IMR-90 (cell line): ENCODE measurements at regions not wholly inside any gene's neighbourhood (a gene's known extent, or its start where the extent isn't known, plus 50 kb on each side); places are given as distances from the start of the nearest gene placed in this dataset.

Experiments
- ATAC-seq: fragments of 200-7000 bp; cut with Tn5 transposase; 2 replicates; pipeline ENCODE4 v1.9.1; 2020; ENCODE audit warnings: low read depth, mild to moderate bottlenecking, moderate library complexity
- BruUV-seq: library from RNA; stranded (reverse); fragments of 400-500 nt; replicated peaks from 2 replicates; lab custom pipeline; 2021; lab: Mats Ljungman, UMichigan
- CTCF ChIA-PET: fragments of 300-600 bp; formaldehyde crosslinking; extraction: SDS; loops from one replicate; lab custom pipeline; 2021; ENCODE audit warnings: antibody characterized with exemption; lab: Yijun Ruan, JAX
- POLR2A ChIA-PET: fragments of 300-600 bp; sonication (Branson Sonifier 250); formaldehyde crosslinking; loops from one replicate; lab custom pipeline; 2022; ENCODE audit warnings: antibody characterized with exemption; ENCODE audit not compliant: unreplicated experiment; lab: Charles Lee
- DNase-seq: peaks from one replicate; pipeline ENCODE4 v3.0.0; 2013
- H2AFZ ChIP-seq: replicated peaks from 2 replicates; pipeline ENCODE3; 2013; ENCODE audit warnings: low read length, mild to moderate bottlenecking; ENCODE audit not compliant: poor library complexity
- H2AK5ac ChIP-seq: 2 replicates; pipeline ENCODE4 v1.6.1; 2013; ENCODE audit warnings: low read depth, low read length, inconsistent platforms
- H2AK9ac ChIP-seq: replicated peaks from 2 replicates; pipeline ENCODE3; 2013; ENCODE audit warnings: mild to moderate bottlenecking, low read depth, low read length, moderate library complexity; ENCODE audit not compliant: poor library complexity
- H2BK120ac ChIP-seq: 2 replicates; pipeline ENCODE4 v1.6.1; 2013; ENCODE audit warnings: low read depth, low read length, inconsistent platforms
- H2BK15ac ChIP-seq: 3 replicates; pipeline ENCODE4 v1.6.1; 2013; ENCODE audit warnings: low read depth, low read length, inconsistent platforms
- H2BK20ac ChIP-seq: 2 replicates; pipeline ENCODE4 v1.6.1; 2013; ENCODE audit warnings: low read depth, mild to moderate bottlenecking, inconsistent platforms, low read length, moderate library complexity
- H2BK5ac ChIP-seq: 2 replicates; pipeline ENCODE4 v1.6.1; 2013; ENCODE audit warnings: mild to moderate bottlenecking, low read depth, low read length, inconsistent platforms; ENCODE audit not compliant: poor library complexity, severe bottlenecking
- H3K14ac ChIP-seq: replicated peaks from 2 replicates; pipeline ENCODE4 v1.6.1; 2013; ENCODE audit warnings: low read depth, low read length, inconsistent platforms
- H3K18ac ChIP-seq: 2 replicates; pipeline ENCODE4 v1.6.1; 2013; ENCODE audit warnings: low read depth, low read length, control low read depth
- H3K23ac ChIP-seq: 2 replicates; pipeline ENCODE4 v1.6.1; 2013; ENCODE audit warnings: low read depth, low read length, inconsistent platforms
- H3K27ac ChIP-seq: 2 replicates; pipeline ENCODE4 v1.5.1; 2013; ENCODE audit warnings: mild to moderate bottlenecking, control low read depth, low read length; ENCODE audit not compliant: insufficient read depth
- H3K27me3 ChIP-seq: 2 replicates; pipeline ENCODE4 v1.6.1; 2013; ENCODE audit warnings: low read length; ENCODE audit not compliant: control insufficient read depth, insufficient read depth
- H3K36me3 ChIP-seq: 2 replicates; pipeline ENCODE4 v1.6.1; 2013; ENCODE audit warnings: low read length, mixed read lengths; ENCODE audit not compliant: control insufficient read depth, insufficient read depth
- H3K4ac ChIP-seq: 2 replicates; pipeline ENCODE4 v1.6.1; 2013; ENCODE audit warnings: low read depth, low read length, inconsistent platforms
- H3K4me1 ChIP-seq: 2 replicates; pipeline ENCODE4 v1.6.1; 2013; ENCODE audit warnings: low read length, mixed read lengths; ENCODE audit not compliant: control insufficient read depth, insufficient read depth
- H3K4me2 ChIP-seq: 2 replicates; pipeline ENCODE4 v1.6.1; 2013; ENCODE audit warnings: low read depth, mild to moderate bottlenecking, control low read depth, low read length, moderate library complexity
- H3K4me3 ChIP-seq: 2 replicates; pipeline ENCODE4 v1.5.1; 2013; ENCODE audit warnings: low read depth, mild to moderate bottlenecking, control low read depth, low read length, moderate library complexity; ENCODE audit not compliant: insufficient read depth
- H3K56ac ChIP-seq: 2 replicates; pipeline ENCODE4 v1.6.1; 2013; ENCODE audit warnings: low read length, inconsistent platforms; ENCODE audit not compliant: insufficient read depth; ENCODE audit errors: extremely low read depth
- H3K79me1 ChIP-seq, 2 experiments: 2 replicates each; pipeline ENCODE4 v1.6.1; 2013; ENCODE audit warnings: low read length in 2 of 2, inconsistent platforms in 1 of 2, low read depth in 1 of 2
- H3K9ac ChIP-seq: 2 replicates; pipeline ENCODE4 v1.6.1; 2013; ENCODE audit warnings: low read depth, low read length, control low read depth
- H3K9me1 ChIP-seq: 2 replicates; pipeline ENCODE4 v1.6.1; 2013; ENCODE audit warnings: low read length, inconsistent platforms; ENCODE audit not compliant: insufficient read depth
- H3K9me3 ChIP-seq: 2 replicates; pipeline ENCODE4 v1.6.1; 2013; ENCODE audit warnings: low read length; ENCODE audit not compliant: control insufficient read depth, insufficient read depth
- H4K20me1 ChIP-seq: 2 replicates; pipeline ENCODE4 v1.6.1; 2013; ENCODE audit warnings: low read length, inconsistent platforms; ENCODE audit not compliant: insufficient read depth
- H4K5ac ChIP-seq: 2 replicates; pipeline ENCODE4 v1.6.1; 2013; ENCODE audit warnings: mild to moderate bottlenecking, low read depth, low read length, control low read depth
- H4K8ac ChIP-seq, 2 experiments: 2 replicates each; pipeline ENCODE4 v1.6.1; 2013; ENCODE audit warnings: low read depth in 2 of 2, low read length in 2 of 2, control low read depth in 1 of 2, inconsistent platforms in 1 of 2
- H4K91ac ChIP-seq: 2 replicates; pipeline ENCODE4 v1.6.1; 2013; ENCODE audit warnings: low read depth, low read length, inconsistent platforms; ENCODE audit not compliant: insufficient read depth
- BHLHE40 ChIP-seq: fragments of 150-350 bp; IDR thresholded peaks from 2 replicates; pipeline ENCODE4 v1.6.1; 2016; ENCODE audit warnings: mild to moderate bottlenecking, low read depth, low read length
- CEBPB ChIP-seq: IDR thresholded peaks from 2 replicates; pipeline ENCODE4 v1.6.1; 2012; ENCODE audit warnings: low read depth, low read length, improper control_type of control experiment
- CTCF ChIP-seq: conservative IDR thresholded peaks from 2 replicates; pipeline ENCODE4 v1.5.1; 2012; ENCODE audit warnings: mild to moderate bottlenecking, low read depth, low read length, improper control_type of control experiment
- ELK1 ChIP-seq: fragments of 150-350 bp; IDR thresholded peaks from 2 replicates; pipeline ENCODE4 v1.6.1; 2016; ENCODE audit warnings: low read depth, mild to moderate bottlenecking, low read length, moderate library complexity, borderline replicate concordance
- FOS ChIP-seq: fragments of 150-350 bp; IDR thresholded peaks from 2 replicates; pipeline ENCODE4 v1.6.1; 2016; ENCODE audit warnings: low read depth, low read length
- MAFK ChIP-seq: IDR thresholded peaks from 2 replicates; pipeline ENCODE4 v1.6.1; 2012; ENCODE audit warnings: low read depth, low read length, improper control_type of control experiment
- MAZ ChIP-seq: IDR thresholded peaks from 2 replicates; pipeline ENCODE4 v1.6.1; 2012; ENCODE audit warnings: low read depth, mild to moderate bottlenecking, low read length, improper control_type of control experiment, moderate library complexity, borderline replicate concordance
- MXI1 ChIP-seq: IDR thresholded peaks from 2 replicates; pipeline ENCODE4 v1.6.1; 2012; ENCODE audit warnings: low read depth, mild to moderate bottlenecking, low read length, moderate library complexity, borderline replicate concordance
- NFE2L2 ChIP-seq: fragments of 150-350 bp; IDR thresholded peaks from 2 replicates; pipeline ENCODE4 v1.6.1; 2016; ENCODE audit warnings: low read depth, mild to moderate bottlenecking, low read length
- POLR2A ChIP-seq: IDR thresholded peaks from 2 replicates; pipeline ENCODE4 v1.6.1; 2012; ENCODE audit warnings: mild to moderate bottlenecking, low read depth, low read length
- RAD21 ChIP-seq: IDR thresholded peaks from 2 replicates; pipeline ENCODE4 v1.6.1; 2012; ENCODE audit warnings: low read length, improper control_type of control experiment
- RCOR1 ChIP-seq: IDR thresholded peaks from 2 replicates; pipeline ENCODE4 v1.6.1; 2012; ENCODE audit warnings: mild to moderate bottlenecking, low read length, improper control_type of control experiment; ENCODE audit not compliant: insufficient replicate concordance
- RFX5 ChIP-seq: IDR thresholded peaks from 2 replicates; pipeline ENCODE4 v1.8.0; 2012; ENCODE audit warnings: low read depth, mild to moderate bottlenecking, low read length, moderate library complexity
- SMC3 ChIP-seq: fragments of 150-350 bp; IDR thresholded peaks from 2 replicates; pipeline ENCODE4 v1.6.1; 2016; ENCODE audit warnings: low read depth, mild to moderate bottlenecking, antibody characterized with exemption, low read length, moderate library complexity
- WGBS, 2 experiments: methylation state at CpG; one replicate each; pipeline versions ENCODE4 v1.1.5 to v1.1.7; 2013; ENCODE audit warnings: missing lambda C conversion rate in 2 of 2; ENCODE audit not compliant: insufficient read length in 1 of 2; ENCODE audit errors: extremely low coverage in 2 of 2; 5-methylcytosine and 5-hydroxymethylcytosine counted together
- dilution Hi-C: fragments of 300-500 bp; cut with HindIII; formaldehyde crosslinking; loops from one replicate; pipeline ENCODE4 v1.14.3; 2018; ENCODE audit warnings: low sequenced_read_pairs; ENCODE audit not compliant: unreplicated experiment
- in situ Hi-C: fragments of 300-500 bp; cut with MboI; formaldehyde crosslinking; loops from 3 replicates; pipeline ENCODE4 v1.14.3; 2019; ENCODE audit warnings: low sequenced_read_pairs, inconsistent platforms, mixed read lengths
- intact Hi-C: fragments of 100-400 bp; cut with micrococcal nuclease; formaldehyde crosslinking; loops from 2 replicates; pipeline ENCODE4 v1.10.0; 2022
- TF ChIP-seq, protein P1 (sequence below): fragments of 150-350 bp; IDR thresholded peaks from 2 replicates; pipeline ENCODE4 v1.6.1; 2017; ENCODE audit warnings: mild to moderate bottlenecking, antibody characterized with exemption, low read length, low read depth

GRCh38 chr1:81231729-81232038, 569.0 kb upstream of the ADGRL2 start:
- peak; percentile 11 for DNase-seq
- no peak overlapping the region for H2BK15ac ChIP-seq
- H3K27ac ChIP-seq = no peak overlapping the region
- H4K20me1 ChIP-seq = no peaks in the 10 kb centered on the region
- no peak overlapping the region for H3K4ac ChIP-seq
- H3K9me1 ChIP-seq = no peaks in the 10 kb centered on the region
- TF ChIP-seq, protein P1, sequence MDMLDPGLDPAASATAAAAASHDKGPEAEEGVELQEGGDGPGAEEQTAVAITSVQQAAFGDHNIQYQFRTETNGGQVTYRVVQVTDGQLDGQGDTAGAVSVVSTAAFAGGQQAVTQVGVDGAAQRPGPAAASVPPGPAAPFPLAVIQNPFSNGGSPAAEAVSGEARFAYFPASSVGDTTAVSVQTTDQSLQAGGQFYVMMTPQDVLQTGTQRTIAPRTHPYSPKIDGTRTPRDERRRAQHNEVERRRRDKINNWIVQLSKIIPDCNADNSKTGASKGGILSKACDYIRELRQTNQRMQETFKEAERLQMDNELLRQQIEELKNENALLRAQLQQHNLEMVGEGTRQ = no peak
- no peak for TF ChIP-seq RAD21
- no peak for TF ChIP-seq FOS
- TF ChIP-seq NFE2L2 = no peak
- no peak for TF ChIP-seq POLR2A
- no peak for TF ChIP-seq CTCF
- no peak for TF ChIP-seq ELK1
- no peak for TF ChIP-seq BHLHE40
- TF ChIP-seq MAZ = no peak
- TF ChIP-seq RFX5 = no peak
- TF ChIP-seq CEBPB = no peak
- no peak for TF ChIP-seq SMC3
- no peak for TF ChIP-seq RCOR1
- TF ChIP-seq MAFK = no peak
- TF ChIP-seq MXI1 = no peak
- H2AK5ac ChIP-seq = no peak overlapping the region
- no peaks in the 10 kb centered on the region for H3K36me3 ChIP-seq
- no peak overlapping the region for H3K56ac ChIP-seq
- WGBS, 2 experiments = no CpG with 5 or more reads among the region's 1 CpG
- POLR2A ChIA-PET = no interaction called here
- no peak overlapping the region for H4K8ac ChIP-seq
- no peak overlapping the region for H2BK20ac ChIP-seq
- no peak overlapping the region for H2AK9ac ChIP-seq
- in situ Hi-C loops (no loop called here), dilution Hi-C loops (no loop called here), intact Hi-C loops (no loop called here)
- no peak overlapping the region for H3K23ac ChIP-seq
- H3K27me3 ChIP-seq = no peaks in the 10 kb centered on the region
- no peak for ATAC-seq
- no peak overlapping the region for H3K18ac ChIP-seq
- H3K9me3 ChIP-seq = no peaks in the 10 kb centered on the region
- H4K91ac ChIP-seq = no peak overlapping the region
- H3K9ac ChIP-seq = no peak overlapping the region
- no peak overlapping the region for H3K4me3 ChIP-seq
- no peak overlapping the region; the same call in 1 of the 2 replicates for H3K4me2 ChIP-seq
- no peaks in the 10 kb centered on the region for H3K4me1 ChIP-seq
- CTCF ChIA-PET = interaction anchor here (1.0 kb wide), 1 partner anchor 17 kb away, joined by 3 read pairs; no protein-coding TSS in a partner anchor
- no peaks in the 10 kb centered on the region for H3K79me1 ChIP-seq
- no peak overlapping the region for H2BK5ac ChIP-seq
- H2BK120ac ChIP-seq = no peak overlapping the region
- BruUV-seq = no TSS peak
- no peak overlapping the region for H4K5ac ChIP-seq
- H3K14ac ChIP-seq = no peak overlapping the region
- no peak overlapping the region for H2AFZ ChIP-seq
